HG02870 (cell line): ENCODE measurements at regions not wholly inside any gene's neighbourhood (a gene's known extent, or its start where the extent isn't known, plus 50 kb on each side); places are given as distances from the start of the nearest gene placed in this dataset.

Experiments
- ATAC-seq: cut with Tn5 transposase; IDR thresholded peaks from one replicate; pipeline ENCODE4 v1.9.1; 2021; ENCODE audit warnings: mild to moderate bottlenecking, moderate library complexity; ENCODE audit not compliant: unreplicated experiment

DNA sequence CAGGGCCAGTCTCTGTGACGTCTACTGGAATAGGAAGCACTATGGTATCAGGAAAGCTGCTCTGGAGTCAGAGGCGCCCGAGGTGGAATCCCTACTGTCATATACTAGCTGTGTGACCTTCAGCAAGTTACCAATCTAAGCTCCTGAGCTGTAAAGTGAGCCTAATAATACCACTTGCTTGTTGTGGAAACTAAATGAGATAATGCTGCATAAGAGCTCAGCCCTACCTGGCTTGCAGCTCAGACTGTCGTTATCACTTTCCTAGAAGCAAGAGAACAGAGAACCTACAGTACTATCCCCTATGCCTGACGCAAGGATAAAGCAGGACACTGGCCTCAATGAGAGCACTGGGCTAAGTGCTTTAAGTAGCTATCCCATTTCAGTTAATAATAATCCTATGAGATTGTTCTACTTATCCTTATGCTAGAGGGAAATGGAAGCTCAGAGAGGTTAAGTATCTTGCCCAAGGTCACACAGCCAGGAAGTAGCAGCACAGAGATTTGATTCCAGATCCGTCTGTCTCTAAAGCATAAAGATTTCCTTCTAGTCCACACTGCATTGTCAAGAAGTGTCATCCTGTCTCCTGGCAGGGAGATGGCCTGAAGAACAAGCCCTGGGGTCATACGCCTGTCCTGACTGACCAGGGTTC, 195.2 kb downstream of the TLE3 start:
- ATAC-seq: no peak

DNA sequence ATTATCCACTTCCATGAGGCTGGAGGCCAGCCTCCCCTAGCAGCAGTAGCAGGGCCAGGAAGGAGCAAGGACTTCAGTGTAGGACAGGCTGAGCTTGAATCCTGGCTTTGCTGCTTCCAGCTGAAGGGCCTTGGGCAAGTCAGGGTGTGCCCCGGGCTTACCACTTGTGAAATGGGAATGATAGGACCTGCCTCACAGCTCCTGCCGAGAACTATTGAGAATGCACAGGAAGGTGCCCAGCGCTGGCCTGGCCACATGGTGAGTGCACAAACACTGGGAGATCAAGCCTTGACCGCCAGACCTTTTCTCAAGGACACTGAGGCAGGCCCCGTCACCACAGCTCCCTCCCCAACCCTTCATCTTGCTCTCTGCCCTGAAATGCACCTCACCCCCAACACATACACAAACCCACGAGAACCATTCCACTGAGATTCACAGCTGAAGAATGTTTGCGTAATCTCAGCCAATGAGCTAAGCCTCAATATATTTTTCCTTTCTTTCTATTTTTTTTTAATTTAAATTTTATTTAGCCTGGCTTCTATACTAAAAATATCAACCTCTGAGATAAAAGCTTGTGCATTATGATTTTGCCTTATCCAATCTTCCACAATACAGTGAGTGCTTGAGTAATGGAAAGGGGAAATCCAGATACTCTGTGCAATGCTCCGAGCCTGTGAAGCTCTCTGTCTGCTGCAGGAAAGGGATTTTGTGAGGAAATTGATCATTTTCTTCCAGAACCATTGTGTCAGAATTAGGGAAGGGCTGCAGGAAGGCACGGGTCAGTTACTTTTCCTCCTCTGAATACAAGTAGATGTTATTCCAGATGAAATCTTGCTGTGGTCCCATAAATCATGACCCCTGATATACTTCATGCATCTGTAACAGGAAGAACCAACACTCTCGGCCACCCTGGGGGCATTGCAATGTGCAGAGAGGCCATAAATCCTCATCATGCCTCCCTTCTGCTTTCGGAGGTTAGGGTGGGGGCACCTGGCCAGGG, 193.9 kb downstream of the TLE3 start:
- no peak for ATAC-seq

DNA sequence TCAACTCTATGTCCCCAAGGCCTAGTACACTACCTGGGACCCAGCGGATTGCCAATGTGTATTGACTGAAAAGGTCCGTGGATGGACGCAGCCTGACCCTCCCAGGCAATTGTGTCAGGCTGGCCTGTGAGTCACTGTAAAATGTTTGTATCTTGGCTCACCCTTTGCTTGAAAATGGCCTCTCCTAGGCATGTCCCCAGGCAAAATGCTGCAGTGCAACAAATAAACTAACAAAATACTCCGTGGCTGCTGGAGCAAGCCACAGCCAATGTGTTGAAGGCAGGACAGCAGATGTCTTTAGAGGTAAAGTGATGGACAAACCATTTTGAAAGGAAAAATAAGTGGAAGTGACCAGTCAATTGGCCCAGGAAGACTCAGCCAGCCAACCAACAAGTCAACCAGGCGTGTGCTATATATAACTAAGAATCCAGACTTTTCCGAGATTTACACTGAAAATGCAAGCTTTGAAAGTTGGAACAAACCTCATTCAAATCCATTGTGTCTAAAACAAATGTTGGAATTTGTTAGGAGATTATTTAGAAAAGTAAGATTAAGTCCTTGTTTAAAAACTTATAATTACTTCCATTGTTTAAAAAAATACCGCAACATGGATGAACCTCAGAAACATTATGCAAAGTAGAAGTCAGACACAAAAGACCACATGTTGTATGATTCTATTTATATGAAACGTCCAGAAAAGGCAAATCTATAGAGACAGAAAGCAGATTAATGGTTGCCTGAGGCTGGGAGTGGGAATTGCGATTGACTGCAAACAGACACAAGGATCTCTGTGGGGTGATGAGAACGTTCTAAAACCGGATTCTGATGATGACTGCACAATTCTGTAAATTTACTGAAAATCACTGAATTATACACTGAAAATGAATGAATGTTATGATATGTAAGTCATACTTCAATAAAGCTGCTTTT, 191.2 kb downstream of the TLE3 start:
- no peak for ATAC-seq

DNA sequence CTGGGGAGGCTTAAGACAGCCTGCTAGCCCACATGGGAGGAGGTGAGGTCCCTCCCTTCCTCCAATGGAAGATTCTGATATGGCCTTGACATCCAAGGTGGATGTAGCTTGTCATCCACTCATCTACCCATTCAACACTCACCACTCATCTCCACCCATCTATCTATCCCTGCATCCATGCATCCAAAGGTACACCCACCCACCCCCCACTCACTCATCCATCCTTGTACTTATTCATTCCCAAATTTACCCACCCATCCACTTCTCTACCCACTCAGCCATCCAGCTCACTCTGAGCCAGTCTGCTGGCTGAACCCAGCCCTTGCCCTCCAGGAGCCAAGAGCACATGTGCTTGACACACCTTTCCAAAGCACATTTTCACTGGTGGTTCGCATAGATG, 189.7 kb downstream of the TLE3 start:
- ATAC-seq: no peak

DNA sequence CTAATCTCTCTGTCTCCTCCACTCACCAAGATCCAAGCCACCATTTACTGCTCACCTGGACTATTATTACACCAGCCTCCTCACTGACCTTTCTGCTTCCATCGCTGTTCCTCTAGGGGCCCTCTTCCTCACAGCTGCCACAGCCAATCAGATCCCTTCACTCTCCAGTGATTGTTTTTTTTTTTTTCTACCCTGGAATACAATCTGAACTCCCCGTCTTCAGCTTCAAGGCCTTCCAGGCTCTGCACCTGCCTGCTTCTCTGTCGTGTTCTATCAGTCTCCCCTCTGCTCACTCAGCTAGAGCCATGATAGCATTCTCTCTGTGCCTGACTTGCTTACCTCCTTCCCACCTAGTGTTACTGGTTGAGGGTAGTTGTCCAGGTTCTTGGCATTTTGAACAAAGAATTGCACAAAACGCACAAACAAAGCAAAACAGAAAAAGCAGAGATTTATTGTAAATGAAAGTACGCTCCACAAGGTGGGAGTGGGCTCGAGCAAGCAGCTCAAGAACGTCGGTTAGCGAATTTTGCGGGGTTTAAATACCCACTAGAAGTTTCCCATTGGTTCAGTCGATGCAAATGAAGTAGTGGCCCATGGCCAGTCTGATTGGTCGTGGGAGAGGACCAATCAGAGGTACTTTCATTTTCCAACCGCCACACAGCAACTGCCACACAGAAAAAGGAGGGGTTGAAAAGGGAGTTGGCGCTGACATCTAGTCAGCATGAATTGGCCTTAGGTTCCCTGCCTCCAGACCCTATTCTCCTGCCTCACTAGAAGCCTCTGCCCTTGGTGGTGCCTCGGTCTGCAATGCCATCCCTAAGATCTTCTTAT, 188.9 kb downstream of the TLE3 start:
- no peak for ATAC-seq

DNA sequence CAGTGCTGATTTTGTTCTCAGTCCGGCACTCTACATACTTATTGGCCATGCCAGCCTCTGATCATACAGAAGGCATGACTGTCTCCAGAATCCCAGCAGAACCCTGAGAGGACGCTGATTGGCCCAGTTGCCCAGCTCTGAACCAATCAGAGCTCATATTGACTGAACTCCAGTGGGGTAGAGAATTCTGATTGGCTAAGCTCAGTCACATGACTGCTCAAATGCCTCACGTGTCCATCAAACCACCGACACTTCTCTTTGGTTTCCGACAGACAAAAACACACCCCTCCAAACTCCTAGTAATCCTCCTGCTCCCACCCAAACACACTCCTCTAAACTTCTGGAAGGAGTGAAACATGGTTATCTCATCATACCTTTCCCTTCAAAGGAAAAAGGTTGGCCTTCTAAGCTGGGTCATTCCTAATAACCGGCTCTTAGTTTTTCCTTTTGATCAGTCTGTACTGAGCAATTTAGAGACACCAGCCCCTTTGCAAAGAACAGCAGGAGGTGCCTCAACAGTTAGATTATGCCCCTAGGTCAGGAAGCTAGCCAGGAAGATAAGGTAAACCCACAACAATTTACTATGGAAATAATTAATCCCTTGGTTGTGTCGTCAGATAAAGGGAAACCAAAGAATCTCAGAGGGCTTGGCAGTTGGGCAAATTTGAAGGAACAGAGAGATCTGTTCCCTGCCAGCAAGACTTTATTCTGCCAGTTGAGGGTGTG, 187.8 kb downstream of the TLE3 start:
- no peak for ATAC-seq

DNA sequence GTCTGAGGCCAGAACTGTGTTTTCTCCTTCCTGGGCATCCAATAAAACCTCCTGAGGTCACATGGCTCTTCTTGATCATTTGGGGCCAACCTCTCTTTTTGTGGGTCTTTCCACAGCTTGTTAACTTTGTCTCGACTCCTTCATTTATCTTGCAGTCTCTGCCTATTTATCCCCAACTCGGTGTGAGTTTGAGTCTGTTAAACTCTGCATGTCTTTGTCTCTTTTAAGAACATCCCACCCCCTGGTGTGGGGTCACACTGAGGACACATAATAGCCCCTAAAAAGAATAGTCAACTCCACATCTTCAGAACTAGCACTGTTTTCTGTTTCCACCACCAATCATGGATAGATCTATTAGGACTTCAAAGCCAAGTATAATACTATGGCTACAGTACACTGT, 187.2 kb downstream of the TLE3 start:
- ATAC-seq: no peak

DNA sequence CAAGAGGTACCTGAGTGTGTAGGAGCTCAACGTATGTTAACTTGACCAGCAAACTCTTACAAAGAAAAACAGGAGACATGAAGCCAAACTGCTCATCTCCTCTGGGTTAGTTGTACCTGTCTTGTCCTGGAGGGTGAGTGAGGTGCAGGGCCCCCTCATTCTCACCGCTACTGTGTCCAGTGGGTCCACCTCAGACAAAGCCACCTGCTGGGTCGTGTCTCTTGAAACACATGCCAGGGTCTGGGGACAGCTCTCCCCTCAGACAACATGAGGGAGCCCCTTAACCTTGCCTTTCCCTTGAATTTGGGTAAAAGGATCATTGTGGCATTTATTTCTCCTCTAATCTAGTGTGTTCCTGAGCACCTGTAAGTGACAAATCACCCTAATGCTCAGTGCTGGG, 185.6 kb downstream of the TLE3 start:
- ATAC-seq: no peak

DNA sequence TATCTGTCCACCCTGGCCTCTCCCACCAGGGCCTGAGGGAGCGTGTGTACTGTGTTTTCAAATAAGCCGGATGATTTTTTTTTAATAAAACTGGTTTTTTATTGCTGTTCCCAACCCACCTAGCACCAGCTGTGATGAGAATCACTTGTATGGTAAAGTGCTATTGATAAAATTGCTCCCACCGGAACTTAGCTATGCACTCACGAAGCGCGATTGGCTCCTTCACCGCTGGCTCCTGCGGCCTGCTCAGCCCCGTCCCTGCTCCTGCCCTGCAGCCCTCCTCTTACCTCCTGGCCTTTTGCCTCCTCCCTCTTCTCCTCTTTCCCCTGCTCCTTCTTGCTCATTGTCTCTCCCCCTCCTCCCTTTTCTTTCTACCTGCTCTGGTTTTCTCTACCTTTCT, 183.7 kb downstream of the TLE3 start:
- ATAC-seq: no peak

DNA sequence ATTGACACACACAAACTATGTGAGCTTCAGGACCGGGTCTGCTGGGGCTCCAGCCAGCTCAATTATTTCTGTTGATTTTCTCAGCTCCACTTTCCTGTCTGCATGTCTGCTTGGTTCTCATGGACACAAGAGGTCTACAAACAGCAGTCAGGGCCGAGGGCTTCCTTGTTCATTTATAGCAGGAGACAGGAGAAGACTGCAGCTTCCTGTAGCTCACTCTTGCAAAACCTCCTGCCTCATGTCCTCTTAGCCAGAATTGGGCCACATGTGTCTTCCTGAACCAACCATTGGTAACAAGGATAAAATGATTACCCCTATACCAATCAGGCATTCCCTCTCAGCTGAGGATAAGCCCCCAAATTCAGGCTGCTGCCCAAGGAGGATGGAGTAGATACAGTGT, 182.8 kb downstream of the TLE3 start:
- ATAC-seq: no peak

DNA sequence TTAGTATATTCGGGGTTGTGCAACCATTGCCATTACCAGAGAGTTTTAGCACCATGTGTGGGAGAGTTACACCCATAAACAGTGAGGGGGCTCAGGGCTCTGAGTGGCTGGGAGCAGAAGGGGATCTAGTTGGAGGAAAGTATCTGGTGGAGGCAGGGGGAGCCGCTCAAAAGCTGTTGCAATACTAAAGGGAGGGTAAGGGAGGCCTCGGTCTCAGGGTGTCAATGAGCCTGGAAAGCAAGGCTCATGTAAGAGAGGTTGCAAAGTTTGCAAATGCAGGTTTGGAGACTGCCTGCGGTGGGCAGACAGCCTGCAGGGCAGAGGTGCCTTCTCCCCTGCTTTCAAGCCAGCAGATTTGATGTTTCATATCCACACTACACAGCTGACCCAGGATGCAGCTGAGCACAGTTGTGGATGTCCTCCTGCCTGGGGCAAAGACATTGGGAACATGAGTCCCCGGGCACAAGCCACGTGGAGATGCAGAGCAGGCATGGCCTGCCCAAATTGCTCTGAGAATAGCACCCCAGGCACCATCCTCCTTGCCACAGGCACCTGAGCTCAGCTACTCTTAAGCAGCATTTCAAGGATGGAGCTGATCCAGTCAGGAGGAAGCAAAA, 181.4 kb downstream of the TLE3 start:
- ATAC-seq: no peak

DNA sequence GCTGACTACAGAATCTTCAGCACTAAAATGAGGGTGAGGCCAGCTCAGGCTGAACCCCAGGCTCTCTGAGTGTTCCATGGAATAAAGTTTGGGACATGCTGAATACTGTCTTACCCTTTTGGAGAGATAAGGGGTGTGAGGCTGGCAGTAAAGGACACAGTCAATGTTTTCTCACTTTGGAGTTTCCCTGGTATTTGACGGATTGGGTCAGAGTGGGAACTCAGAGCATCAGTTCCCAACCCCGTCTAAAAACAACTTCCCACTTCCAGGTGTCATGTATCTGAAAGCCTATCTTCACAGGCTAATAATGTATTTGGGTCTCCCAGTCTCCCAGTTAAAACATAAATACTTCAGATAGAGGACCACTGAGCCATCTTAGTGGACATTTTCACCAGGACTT, 180.7 kb downstream of the TLE3 start:
- no peak for ATAC-seq

DNA sequence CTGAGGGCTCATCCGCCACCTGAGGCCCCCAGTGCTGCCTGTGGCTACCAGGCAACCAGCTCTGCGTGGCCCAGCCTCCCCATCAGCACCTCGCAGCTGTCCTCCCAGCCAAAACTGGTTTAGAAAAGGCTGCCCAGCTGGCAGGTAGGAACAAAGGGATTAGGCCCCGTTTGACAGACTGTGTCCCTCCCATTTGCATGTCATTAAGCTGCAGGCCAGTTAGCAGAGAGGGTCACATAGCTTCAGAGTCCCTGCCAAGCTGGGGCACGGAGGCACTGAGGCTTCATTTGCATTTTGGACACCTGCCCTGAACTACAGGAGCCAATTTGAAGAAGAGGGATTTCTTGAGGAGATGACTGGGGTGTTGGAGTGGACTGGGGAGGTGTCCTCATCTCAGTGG, 177.9 kb downstream of the TLE3 start:
- ATAC-seq: no peak

DNA sequence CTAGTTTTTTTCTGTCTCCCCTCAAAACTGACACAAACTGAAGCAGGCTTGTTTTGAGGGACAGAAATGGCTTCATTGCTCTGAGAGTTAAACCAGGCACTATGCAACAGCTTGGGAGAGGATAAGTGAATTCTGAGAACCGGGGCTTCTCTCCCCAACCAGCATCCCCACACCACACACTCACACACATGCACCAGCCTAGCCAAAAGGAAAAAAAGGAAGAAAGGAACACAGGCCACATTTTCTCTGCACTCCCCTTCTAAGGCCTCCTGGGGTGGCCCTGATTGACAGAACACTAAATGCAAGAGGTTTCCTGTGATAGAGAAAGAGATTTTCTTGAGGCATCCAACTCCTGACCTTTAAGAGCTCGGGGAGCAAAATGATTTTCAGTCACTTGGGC, 177.5 kb downstream of the TLE3 start:
- ATAC-seq: no peak

DNA sequence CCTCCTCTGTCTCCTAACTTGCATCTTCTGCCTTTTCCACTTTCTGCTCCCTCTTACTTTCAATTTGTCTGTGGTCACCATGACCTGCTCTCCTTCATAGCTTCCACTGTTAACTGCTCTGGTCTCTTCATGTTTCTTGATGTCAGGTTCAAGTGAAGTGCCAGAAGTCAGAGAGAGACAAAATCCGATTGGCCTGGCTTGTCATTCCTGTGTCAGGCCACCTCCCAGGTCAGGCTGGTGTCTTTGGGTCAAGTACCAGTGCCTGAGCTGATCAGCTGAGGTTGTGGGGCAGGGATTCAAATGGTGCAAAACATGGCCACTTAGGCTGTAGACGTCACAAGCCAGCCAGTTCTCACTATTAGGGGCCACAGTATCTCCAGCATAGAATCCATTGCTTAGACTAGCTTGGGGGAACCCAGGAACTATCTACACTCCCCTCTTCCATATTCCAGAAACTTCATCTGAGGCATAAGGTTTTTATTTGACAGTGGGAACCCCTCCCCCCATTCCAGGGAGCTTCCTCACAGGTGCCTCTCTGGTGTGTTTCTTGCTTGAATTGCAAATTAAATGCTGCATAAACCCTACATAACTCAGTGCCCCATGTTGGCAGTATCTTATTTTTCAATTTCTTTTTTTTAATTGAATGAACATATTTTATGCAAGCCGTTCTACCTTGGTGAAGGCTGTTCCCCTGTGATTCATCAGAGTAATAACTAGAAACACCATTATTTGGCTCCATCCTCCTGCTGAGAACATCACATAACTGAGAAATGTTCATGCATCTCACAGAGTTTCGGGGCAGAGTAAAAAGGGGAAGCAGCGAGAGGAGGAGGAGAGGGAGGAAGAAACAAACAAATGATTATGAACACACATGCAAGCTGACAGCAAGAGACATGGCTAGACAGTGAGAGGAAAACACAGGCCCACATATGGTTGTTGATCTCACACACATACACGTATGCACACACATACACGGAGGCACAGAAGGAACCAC, 175.8 kb downstream of the TLE3 start:
- ATAC-seq: no peak

DNA sequence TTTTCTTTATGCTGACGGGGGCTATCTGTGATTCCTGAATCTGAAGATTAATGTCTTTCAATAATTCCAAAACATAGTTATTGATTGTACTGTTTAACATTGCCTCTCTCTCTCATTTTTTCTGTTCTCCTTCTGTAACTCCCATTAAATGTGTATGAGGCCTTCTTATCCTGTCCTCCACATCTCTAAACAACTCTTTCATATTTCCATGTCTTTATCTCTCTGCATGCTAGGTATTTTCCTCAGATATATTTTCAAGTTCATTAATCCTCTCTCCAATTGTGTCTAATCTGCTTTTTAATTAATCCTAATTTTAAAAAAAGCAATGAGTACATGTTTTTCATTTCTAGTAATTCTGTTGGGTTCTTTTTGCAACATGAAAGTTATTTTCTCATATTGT, 173.2 kb downstream of the TLE3 start:
- ATAC-seq: no peak

DNA sequence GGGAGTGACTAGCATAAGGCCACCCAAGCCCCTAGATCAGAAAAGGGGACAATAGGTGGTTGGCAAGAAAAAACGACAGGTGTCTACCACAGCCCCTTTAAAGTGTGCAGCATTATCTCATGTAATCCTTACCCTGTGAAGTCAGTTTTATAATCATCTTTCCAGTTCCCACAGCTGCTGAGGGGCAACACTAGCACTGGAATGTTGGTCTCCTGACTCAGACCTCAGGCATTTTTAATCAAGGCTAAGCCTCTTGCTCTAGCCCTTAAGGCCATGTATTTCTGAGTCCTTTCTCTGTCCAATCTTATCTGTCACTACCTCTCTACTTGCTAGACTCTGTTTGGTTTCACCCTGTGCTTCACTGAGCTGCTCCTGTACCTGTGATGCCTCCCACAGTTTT, 171.7 kb downstream of the TLE3 start:
- no peak for ATAC-seq

DNA sequence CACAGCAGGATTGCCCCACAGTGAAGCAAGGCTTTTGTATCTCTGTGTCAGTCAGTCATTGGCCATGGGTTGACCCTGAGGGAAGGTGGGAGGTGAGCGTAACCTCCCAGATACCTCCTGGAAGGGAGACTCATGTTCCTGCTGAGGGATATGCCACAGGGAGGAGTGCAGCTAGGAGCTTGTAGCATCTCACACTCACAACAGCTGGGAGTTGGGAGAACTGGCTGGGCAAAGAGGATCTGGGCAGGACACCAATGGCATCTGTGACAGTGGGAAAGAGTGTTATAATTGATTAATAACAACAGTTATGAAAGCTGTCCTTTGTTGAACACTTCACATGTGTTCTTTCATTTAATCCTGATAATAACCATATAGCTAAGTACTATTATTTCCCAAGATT, 171.0 kb downstream of the TLE3 start:
- no peak for ATAC-seq
